ENCODE measurements at regions not wholly inside any gene's neighbourhood (a gene's known extent, or its start where the extent isn't known, plus 50 kb on each side); places are given as distances from the start of the nearest gene placed in this dataset.
"Not testable (repeated sequence)": the region's sequence is repeated elsewhere in the genome, so short reads cannot be mapped to it uniquely, and the experiment has no call there.

DNA sequence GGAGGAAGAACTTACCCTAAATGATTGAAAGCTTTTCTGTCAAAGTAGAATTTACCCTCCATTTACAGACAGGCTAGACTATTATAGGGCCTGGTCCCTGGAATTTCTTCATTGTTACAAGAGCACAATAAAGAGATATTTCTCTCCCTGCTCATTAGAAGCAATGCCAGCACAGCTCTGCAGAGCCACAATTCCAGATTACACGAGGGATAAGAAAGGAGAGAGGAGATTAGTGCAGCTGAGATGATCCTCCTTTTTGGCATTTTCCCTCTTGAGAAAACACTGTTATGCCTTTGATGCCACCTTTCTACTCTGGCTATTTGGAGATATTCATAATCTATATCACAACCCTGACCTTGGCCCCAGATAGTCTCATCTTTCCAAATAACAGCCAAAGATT lies 1119.5 kb upstream of the TMPRSS15 start:
- Mint-ChIP-seq H3K27me3 (no peaks in the 10 kb centered on the region), H3K4me3 (no peak overlapping the region), H3K36me3 (no peaks in the 10 kb centered on the region), H3K4me1 (no peaks in the 10 kb centered on the region), H3K9me3 (peaks cover 5 to 7% (median 6%) of the 10 kb centered on the region in 3 donors), H3K27ac (no peak overlapping the region)

DNA sequence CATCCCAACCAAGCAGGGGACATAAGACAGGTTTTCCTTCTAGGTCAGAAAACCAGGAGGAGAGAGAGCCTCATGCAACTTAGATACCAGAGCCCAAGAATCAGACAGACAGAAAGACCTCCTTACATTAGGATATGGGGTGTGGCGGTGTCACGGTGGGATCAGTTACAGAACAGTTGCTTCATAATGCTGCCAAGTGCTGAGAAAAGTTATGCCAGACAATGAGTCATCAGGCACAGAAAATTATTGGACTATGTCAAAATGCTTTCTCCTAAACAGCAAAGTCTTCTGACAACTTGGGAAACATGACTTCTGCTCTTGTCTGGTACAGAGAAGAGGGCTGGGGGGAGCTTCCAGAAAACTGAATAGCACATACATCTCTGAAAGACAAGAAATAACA lies 1120.2 kb upstream of the TMPRSS15 start:
- Mint-ChIP-seq H3K9me3 (peaks cover 5 to 7% (median 6%) of the 10 kb centered on the region in 3 donors), H3K4me1 (no peaks in the 10 kb centered on the region), H3K4me3 (no peak overlapping the region), H3K27ac (no peak overlapping the region), H3K36me3 (no peaks in the 10 kb centered on the region), H3K27me3 (no peaks in the 10 kb centered on the region)

DNA sequence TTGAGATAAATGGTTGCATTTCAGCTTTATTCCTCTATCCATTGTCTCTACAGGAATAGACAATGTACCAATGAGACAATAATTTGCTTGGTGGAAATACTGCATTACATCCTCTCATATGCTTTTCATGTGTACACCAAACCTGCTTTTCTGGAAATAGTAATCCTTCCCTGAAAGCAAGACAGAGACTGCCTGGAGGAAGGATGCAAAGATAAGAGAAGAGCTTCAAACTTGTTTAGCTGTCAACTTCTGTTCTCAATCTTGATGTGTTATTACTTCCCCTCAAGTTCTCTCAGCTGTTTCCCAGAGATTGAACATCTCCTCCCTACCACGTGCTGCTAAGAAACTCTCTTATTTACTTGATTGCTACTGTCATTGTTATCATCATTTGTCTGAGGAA lies 1125.4 kb upstream of the TMPRSS15 start:
- Mint-ChIP-seq H3K4me1 (no peaks in the 10 kb centered on the region), H3K4me3 (no peak overlapping the region), H3K9me3 (peaks cover 5 to 13% (median 7%) of the 10 kb centered on the region in 3 donors), H3K27me3 (no peaks in the 10 kb centered on the region), H3K27ac (no peak overlapping the region), H3K36me3 (no peaks in the 10 kb centered on the region)

DNA sequence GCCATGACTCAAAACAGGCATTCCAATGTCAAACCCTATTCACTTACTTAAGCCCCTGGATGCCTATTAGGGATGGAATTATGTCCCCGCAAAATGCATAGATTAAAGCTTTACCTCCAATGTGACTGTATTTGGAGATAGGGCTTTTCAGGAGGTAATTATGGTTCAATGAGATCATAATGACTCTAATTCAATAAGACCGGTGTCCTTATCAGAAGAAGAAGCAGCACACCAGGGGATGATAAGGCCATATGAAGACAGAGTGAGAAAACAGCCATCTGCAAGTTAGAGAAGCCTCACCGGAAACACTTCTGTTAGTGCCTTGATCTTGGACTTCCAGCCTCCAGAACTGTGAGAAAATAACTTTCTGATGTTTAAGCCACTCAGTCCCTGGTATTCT lies 1131.8 kb upstream of the TMPRSS15 start:
- Mint-ChIP-seq H3K27ac (no peak overlapping the region), H3K4me1 (no peaks in the 10 kb centered on the region), H3K27me3 (no peaks in the 10 kb centered on the region), H3K9me3 (peaks cover 0 to 3% (median 2%) of the 10 kb centered on the region in 3 donors), H3K4me3 (no peak overlapping the region), H3K36me3 (no peaks in the 10 kb centered on the region)

GRCh38 chr21:19537116-19537515 lies 1133.5 kb upstream of the TMPRSS15 start:
- Mint-ChIP-seq H3K4me3 (no peak overlapping the region), H3K36me3 (no peaks in the 10 kb centered on the region)

GRCh38 chr21:19540287-19540686 lies 1136.7 kb upstream of the TMPRSS15 start:
- Mint-ChIP-seq H3K9me3 (peaks cover 6 to 10% (median 8%) of the 10 kb centered on the region in 3 donors), H3K4me1 (no peaks in the 10 kb centered on the region), H3K27me3 (no peaks in the 10 kb centered on the region), H3K27ac (no peak overlapping the region), H3K36me3 (no peaks in the 10 kb centered on the region), H3K4me3 (no peak overlapping the region)

More at GRCh38 chr21:19537116-19537515, 1133.5 kb upstream of the TMPRSS15 start:
- Mint-ChIP-seq H3K27me3 (no peaks in the 10 kb centered on the region), H3K27ac (no peak overlapping the region), H3K4me1 (no peaks in the 10 kb centered on the region), H3K9me3 (peaks cover 2 to 7% (median 4%) of the 10 kb centered on the region in 3 donors)

DNA sequence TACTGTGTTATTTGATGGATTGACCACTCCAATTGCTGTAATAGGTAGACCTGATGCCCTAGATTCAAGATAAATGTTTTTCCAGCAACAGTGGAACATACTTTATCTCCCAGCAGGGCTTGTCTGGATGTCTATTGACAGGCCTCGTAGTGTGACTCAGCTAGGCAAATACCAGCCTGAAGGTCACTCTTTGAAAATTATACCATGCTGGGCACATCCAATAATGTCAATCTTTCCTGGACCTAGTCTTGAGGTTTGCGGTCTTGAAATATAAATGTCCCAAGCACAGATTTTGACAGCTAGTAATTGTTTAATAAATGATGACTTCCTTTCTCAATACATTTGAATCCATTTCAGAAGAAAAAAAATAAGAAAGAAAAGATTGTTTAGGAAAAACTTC lies 1138.0 kb upstream of the TMPRSS15 start:
- Mint-ChIP-seq H3K27ac (no peak overlapping the region), H3K36me3 (no peaks in the 10 kb centered on the region), H3K4me3 (no peak overlapping the region), H3K4me1 (no peaks in the 10 kb centered on the region), H3K9me3 (peaks cover 9 to 12% (median 10%) of the 10 kb centered on the region in 3 donors), H3K27me3 (no peaks in the 10 kb centered on the region)

- not testable (repeated sequence) for H3K27ac Mint-ChIP-seq, H3K27me3 Mint-ChIP-seq, H3K4me3 Mint-ChIP-seq, H3K4me1 Mint-ChIP-seq, H3K36me3 Mint-ChIP-seq
- H3K9me3 Mint-ChIP-seq: peaks cover 8 to 17% (median 10%) of the 10 kb centered on the region in 3 donors
Measured at GRCh38 chr21:19544493-19544892, 1140.9 kb upstream of the TMPRSS15 start.

GRCh38 chr21:19547951-19548840 lies 1144.6 kb upstream of the TMPRSS15 start:
- Mint-ChIP-seq H3K36me3 (no peaks in the 10 kb centered on the region), H3K9me3 (peaks cover 9 to 21% (median 11%) of the 10 kb centered on the region in 3 donors), H3K27ac (no peak overlapping the region), H3K27me3 (no peaks in the 10 kb centered on the region), H3K4me1 (no peaks in the 10 kb centered on the region), H3K4me3 (no peak overlapping the region)

- Mint-ChIP-seq H3K4me1 (no peaks in the 10 kb centered on the region), H3K36me3 (peaks cover 2% of the 10 kb centered on the region)
Measured at GRCh38 chr21:19553919-19554615, 1150.5 kb upstream of the TMPRSS15 start.

GRCh38 chr21:19557046-19557445 lies 1153.5 kb upstream of the TMPRSS15 start:
- Mint-ChIP-seq H3K4me1 (peaks cover 0 to 1% (median 0%) of the 10 kb centered on the region in 3 donors), H3K9me3 (peaks cover under 1 to 13% (median 4%) of the 10 kb centered on the region in 3 donors), H3K27ac (no peak overlapping the region), H3K27me3 (no peaks in the 10 kb centered on the region), H3K4me3 (no peak overlapping the region), H3K36me3 (peaks cover 2% of the 10 kb centered on the region)

More at GRCh38 chr21:19553919-19554615, 1150.5 kb upstream of the TMPRSS15 start:
- no peak overlapping the region for H3K27ac Mint-ChIP-seq
- peaks cover 5 to 15% (median 8%) of the 10 kb centered on the region in 3 donors for H3K9me3 Mint-ChIP-seq
- no peak overlapping the region for H3K4me3 Mint-ChIP-seq
- no peaks in the 10 kb centered on the region for H3K27me3 Mint-ChIP-seq

- H3K27me3 Mint-ChIP-seq: no peaks in the 10 kb centered on the region
- H3K36me3 Mint-ChIP-seq: peaks cover 2% of the 10 kb centered on the region
- no peak overlapping the region for H3K27ac Mint-ChIP-seq
- H3K4me3 Mint-ChIP-seq: no peak overlapping the region
- H3K9me3 Mint-ChIP-seq: peaks cover 0 to 12% (median 4%) of the 10 kb centered on the region in 3 donors
- H3K4me1 Mint-ChIP-seq: peaks cover 0 to 1% (median 0%) of the 10 kb centered on the region in 3 donors
Measured at GRCh38 chr21:19557488-19557887, 1153.9 kb upstream of the TMPRSS15 start.

- H3K27ac Mint-ChIP-seq: no peak overlapping the region
- no peaks in the 10 kb centered on the region for H3K36me3 Mint-ChIP-seq
- H3K4me1 Mint-ChIP-seq: peaks cover 0 to 1% (median 0%) of the 10 kb centered on the region in 3 donors
- peaks cover 0 to 4% (median 4%) of the 10 kb centered on the region in 3 donors for H3K9me3 Mint-ChIP-seq
- no peak overlapping the region for H3K4me3 Mint-ChIP-seq
- H3K27me3 Mint-ChIP-seq: no peaks in the 10 kb centered on the region
Measured at GRCh38 chr21:19565587-19565986, 1162.0 kb upstream of the TMPRSS15 start.

GRCh38 chr21:19566975-19567374 lies 1163.4 kb upstream of the TMPRSS15 start:
- no peaks in the 10 kb centered on the region for H3K4me1 Mint-ChIP-seq
- H3K27ac Mint-ChIP-seq: no peak overlapping the region
- no peaks in the 10 kb centered on the region for H3K27me3 Mint-ChIP-seq
- H3K4me3 Mint-ChIP-seq: no peak overlapping the region
- peaks cover 0 to 7% (median 4%) of the 10 kb centered on the region in 3 donors for H3K9me3 Mint-ChIP-seq
- H3K36me3 Mint-ChIP-seq: no peaks in the 10 kb centered on the region

- peaks cover 0 to 1% (median 0%) of the 10 kb centered on the region in 3 donors for H3K9me3 Mint-ChIP-seq
- no peak overlapping the region for H3K4me3 Mint-ChIP-seq
- H3K36me3 Mint-ChIP-seq: no peaks in the 10 kb centered on the region
- no peaks in the 10 kb centered on the region for H3K27me3 Mint-ChIP-seq
- H3K4me1 Mint-ChIP-seq: no peaks in the 10 kb centered on the region
- no peak overlapping the region for H3K27ac Mint-ChIP-seq
Measured at GRCh38 chr21:19577381-19577780, 1173.8 kb upstream of the TMPRSS15 start.

Data from IgD-negative memory B cell (primary cell).